Stomach (tissue), 8 donors: ENCODE measurements at regions not wholly inside any gene's neighbourhood (a gene's known extent, or its start where the extent isn't known, plus 50 kb on each side); places are given as distances from the start of the nearest gene placed in this dataset.

Source experiments
- DNase-seq, 2 donors: peaks; one replicate each; pipeline versions ENCODE4 v3.0.0 to v3.0.0-alpha.2; 2013 to 2019
- H3K27ac ChIP-seq, 5 donors: fragments of 200-600 bp in 4 of 5; sonication (generic) in 4 of 5; one replicate each; pipeline ENCODE4 v1.5.1; 2013 to 2019; ENCODE audit warnings: mild to moderate bottlenecking in 1 of 5, moderate library complexity in 1 of 5
- H3K27me3 ChIP-seq, 3 donors: fragments of 200-600 bp; sonication (generic); one replicate each; pipeline ENCODE4 v1.5.1; 2017 to 2019; ENCODE audit warnings: mixed run types in 1 of 3
- H3K36me3 ChIP-seq, 4 donors: fragments of 200-600 bp; sonication (generic); 1 replicate in 3 of 4; 2 replicates in 1 of 4; pipeline ENCODE4 v1.5.1; 2016 to 2019
- H3K4me1 ChIP-seq, 4 donors: fragments of 200-600 bp; sonication (generic); one replicate each; pipeline ENCODE4 v1.5.1; 2016 to 2019
- H3K4me3 ChIP-seq, 4 donors: fragments of 200-600 bp; sonication (generic) in 3 of 4; one replicate each; pipeline ENCODE4 v1.5.1; 2016 to 2019; ENCODE audit warnings: mild to moderate bottlenecking in 1 of 4
- H3K9me3 ChIP-seq, 4 donors: fragments of 200-600 bp; sonication (generic); one replicate each; pipeline ENCODE4 v1.5.1; 2016 to 2019
- EP300 ChIP-seq: sonication (generic); formaldehyde crosslinking; IDR thresholded peaks from one replicate; pipeline ENCODE4 v1.6.1; 2017; ENCODE audit warnings: antibody characterized with exemption
- POLR2A ChIP-seq, 4 donors: fragments of 450-650 bp; IDR thresholded peaks; one replicate each; pipeline ENCODE4 v1.6.1; 2016; ENCODE audit warnings: antibody characterized with exemption in 4 of 4, control low read depth in 2 of 4, mild to moderate bottlenecking in 1 of 4, moderate library complexity in 1 of 4
- POLR2AphosphoS5 ChIP-seq, 3 donors: sonication (generic); formaldehyde crosslinking; IDR thresholded peaks; one replicate each; pipeline ENCODE4 v1.6.1; 2016; ENCODE audit warnings: antibody characterized with exemption in 3 of 3
- WGBS, 5 donors: extraction: QIAGEN DNeasy Blood & Tissue Kit in 3 of 5; methylation state at CpG; one replicate each; pipeline versions ENCODE4 v1.1.5 to v1.1.7; 2013 to 2018; 5-methylcytosine and 5-hydroxymethylcytosine counted together
- intact Hi-C: fragments of 100-400 bp; cut with DNase I; formaldehyde crosslinking; loops from one replicate; pipeline ENCODE4 v1.15.1; 2023; ENCODE audit warnings: low total_unique reads
- TF ChIP-seq, protein P1 (sequence below), 7 experiments: fragments of 450-650 bp in 4 of 7; fragments of 200-600 bp in 3 of 7; sonication (generic) in 3 of 7; IDR thresholded peaks; one replicate each; pipeline ENCODE4 v1.5.1; 2016 to 2019; ENCODE audit warnings: antibody characterized with exemption in 7 of 7, control low read depth in 2 of 7, mild to moderate bottlenecking in 1 of 7
- donor health status: healthy with polysubstance abuse.
- donor health status: Bipolar disorder and iron deficiency.
- donor health status: healthy.

DNA sequence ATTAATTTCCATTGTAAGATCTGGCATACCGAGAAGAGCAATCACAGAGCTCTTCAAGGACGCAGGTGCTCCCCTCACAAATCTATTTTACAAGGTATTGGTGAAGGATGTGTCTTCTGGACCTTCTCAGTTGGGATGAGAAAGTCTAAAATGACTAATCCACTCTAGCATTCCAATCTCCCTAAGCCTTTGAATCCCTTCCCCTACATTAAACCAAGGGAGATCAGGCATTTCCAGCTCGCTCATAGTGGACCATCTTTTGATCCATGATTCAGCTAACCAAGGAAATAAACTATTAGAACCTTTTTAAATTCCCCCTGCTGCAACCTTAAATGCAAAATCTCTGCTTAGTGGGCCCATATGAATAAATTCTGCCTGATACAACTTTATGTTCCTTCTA, 95.9 kb upstream of the FBN2 start:
- DNase-seq = no peak
- Histone ChIP-seq H3K36me3 (no peaks in the 10 kb centered on the region), H3K27me3 (no peaks in the 10 kb centered on the region), H3K4me1 (no peaks in the 10 kb centered on the region), H3K4me3 (no peak overlapping the region), H3K27ac (no peak overlapping the region), H3K9me3 (no peaks in the 10 kb centered on the region)
- WGBS, 5 donors = 83 to 92% (median 87%) methylated on average over 3 of the region's 3 CpGs
- intact Hi-C loops = no loop called here
- TF ChIP-seq, protein P1, sequence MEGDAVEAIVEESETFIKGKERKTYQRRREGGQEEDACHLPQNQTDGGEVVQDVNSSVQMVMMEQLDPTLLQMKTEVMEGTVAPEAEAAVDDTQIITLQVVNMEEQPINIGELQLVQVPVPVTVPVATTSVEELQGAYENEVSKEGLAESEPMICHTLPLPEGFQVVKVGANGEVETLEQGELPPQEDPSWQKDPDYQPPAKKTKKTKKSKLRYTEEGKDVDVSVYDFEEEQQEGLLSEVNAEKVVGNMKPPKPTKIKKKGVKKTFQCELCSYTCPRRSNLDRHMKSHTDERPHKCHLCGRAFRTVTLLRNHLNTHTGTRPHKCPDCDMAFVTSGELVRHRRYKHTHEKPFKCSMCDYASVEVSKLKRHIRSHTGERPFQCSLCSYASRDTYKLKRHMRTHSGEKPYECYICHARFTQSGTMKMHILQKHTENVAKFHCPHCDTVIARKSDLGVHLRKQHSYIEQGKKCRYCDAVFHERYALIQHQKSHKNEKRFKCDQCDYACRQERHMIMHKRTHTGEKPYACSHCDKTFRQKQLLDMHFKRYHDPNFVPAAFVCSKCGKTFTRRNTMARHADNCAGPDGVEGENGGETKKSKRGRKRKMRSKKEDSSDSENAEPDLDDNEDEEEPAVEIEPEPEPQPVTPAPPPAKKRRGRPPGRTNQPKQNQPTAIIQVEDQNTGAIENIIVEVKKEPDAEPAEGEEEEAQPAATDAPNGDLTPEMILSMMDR (IDR thresholded peaks at IDR 0.05) = no peak
- TF ChIP-seq EP300 = no peak
- TF ChIP-seq POLR2A (IDR thresholded peaks at IDR 0.05) = no peak
- no peak for TF ChIP-seq POLR2AphosphoS5 (IDR thresholded peaks at IDR 0.05)

DNA sequence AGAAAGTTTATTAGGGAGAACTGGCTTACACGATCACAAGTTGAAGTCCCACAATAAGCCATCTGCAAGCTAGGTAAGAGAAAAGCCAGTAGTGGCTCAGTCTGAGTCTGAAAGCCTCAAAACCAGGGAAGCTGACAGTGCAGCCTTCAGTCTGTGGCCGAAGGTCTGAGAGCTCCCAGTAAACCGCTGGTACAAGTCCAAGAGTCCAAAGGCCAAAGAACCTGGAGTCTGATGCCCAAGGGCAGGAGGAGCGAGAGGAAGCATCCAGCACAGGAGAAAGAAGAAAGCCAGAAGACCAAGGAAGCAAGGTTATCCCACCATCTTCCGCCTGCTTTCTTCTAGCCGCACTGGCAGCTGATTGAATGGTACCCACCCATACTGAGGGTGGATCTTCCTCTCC, 97.3 kb upstream of the FBN2 start:
- WGBS, 5 donors = 66 to 80% (median 68%) methylated on average over 6 of the region's 6 CpGs
- DNase-seq = no peak
- intact Hi-C loops = no loop called here
- TF ChIP-seq, protein P1 (IDR thresholded peaks at IDR 0.05) = no peak
- TF ChIP-seq POLR2AphosphoS5 (IDR thresholded peaks at IDR 0.05) (no peak), EP300 (no peak), POLR2A (IDR thresholded peaks at IDR 0.05) (no peak)
- H3K27me3 ChIP-seq = no peaks in the 10 kb centered on the region
- H3K4me3 ChIP-seq = no peak overlapping the region
- no peaks in the 10 kb centered on the region for H3K36me3 ChIP-seq
- no peaks in the 10 kb centered on the region for H3K4me1 ChIP-seq
- H3K9me3 ChIP-seq = peaks cover 0 to 4% (median 0%) of the 10 kb centered on the region in 4 donors
- no peak overlapping the region for H3K27ac ChIP-seq

DNA sequence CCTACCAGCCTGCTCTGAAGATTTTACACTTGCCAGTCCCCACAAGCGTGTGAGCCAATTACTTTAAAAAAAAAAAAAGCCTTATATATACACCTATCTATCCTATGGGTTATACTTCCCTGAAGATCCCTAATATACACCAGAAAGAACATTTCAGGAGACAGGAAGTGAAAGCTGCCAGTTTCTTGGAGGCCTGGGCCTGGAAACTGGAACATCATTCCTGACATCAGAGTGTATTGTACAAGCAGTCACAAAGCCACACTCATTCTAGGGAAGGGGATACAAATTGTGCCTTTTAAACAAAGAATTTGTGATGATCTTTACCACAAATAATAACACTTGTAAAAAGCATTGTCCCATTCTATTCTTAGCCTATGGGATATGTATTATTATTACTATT, 98.3 kb upstream of the FBN2 start:
- H3K36me3 ChIP-seq = no peaks in the 10 kb centered on the region
- TF ChIP-seq POLR2A (IDR thresholded peaks at IDR 0.05) (no peak), POLR2AphosphoS5 (IDR thresholded peaks at IDR 0.05) (no peak), EP300 (no peak)
- TF ChIP-seq, protein P1 (IDR thresholded peaks at IDR 0.05) = no peak
- no peak for DNase-seq
- no peak overlapping the region for H3K4me3 ChIP-seq
- 88 to 100% (median 95%) methylated on average over 1 of the region's 1 CpG for WGBS, 5 donors
- no peaks in the 10 kb centered on the region for H3K27me3 ChIP-seq
- H3K4me1 ChIP-seq = no peaks in the 10 kb centered on the region
- intact Hi-C loops = no loop called here
- no peak overlapping the region for H3K27ac ChIP-seq
- H3K9me3 ChIP-seq = peaks cover 0 to 4% (median 0%) of the 10 kb centered on the region in 4 donors

DNA sequence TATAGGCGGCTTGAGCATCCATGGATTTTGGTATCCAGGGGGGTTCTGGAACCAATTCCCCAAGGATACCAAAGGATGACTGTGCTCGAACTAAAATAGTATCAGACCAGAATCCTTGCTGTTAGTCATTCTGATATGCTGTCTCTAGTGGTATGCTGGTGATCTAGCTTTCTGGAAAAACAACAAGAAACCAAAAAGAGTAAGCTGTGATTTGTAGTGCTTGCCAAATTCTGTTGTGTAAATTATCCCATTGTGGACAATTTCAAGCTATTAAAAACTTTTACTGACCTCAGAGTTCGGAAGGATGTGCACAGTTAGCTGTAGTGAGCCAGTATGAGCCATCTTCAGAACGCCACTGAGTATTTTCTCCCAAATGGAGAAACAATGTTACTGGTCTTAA, 99.0 kb upstream of the FBN2 start:
- H3K27ac ChIP-seq = no peak overlapping the region
- H3K4me1 ChIP-seq = no peaks in the 10 kb centered on the region
- no peaks in the 10 kb centered on the region for H3K27me3 ChIP-seq
- H3K9me3 ChIP-seq = peaks cover 0 to 4% (median 0%) of the 10 kb centered on the region in 4 donors
- WGBS, 5 donors = 70 to 73% (median 71%) methylated on average over 4 of the region's 4 CpGs
- no peaks in the 10 kb centered on the region for H3K36me3 ChIP-seq
- DNase-seq = no peak
- intact Hi-C loops = no loop called here
- TF ChIP-seq POLR2A (IDR thresholded peaks at IDR 0.05) (no peak), POLR2AphosphoS5 (IDR thresholded peaks at IDR 0.05) (no peak), EP300 (no peak)
- TF ChIP-seq, protein P1 (IDR thresholded peaks at IDR 0.05) = no peak
- no peak overlapping the region for H3K4me3 ChIP-seq
